Kidney (tissue), 13 donors: ENCODE measurements at regions not wholly inside any gene's neighbourhood (a gene's known extent, or its start where the extent isn't known, plus 50 kb on each side); places are given as distances from the start of the nearest gene placed in this dataset.

Experiments
- DNase-seq, 5 donors: peaks; one replicate each; pipeline ENCODE4 v3.0.0-alpha.2; 2013 to 2020
- FAIRE-seq: peaks from 2 replicates; lab custom pipeline; 2012; peaks lifted over from hg19 to GRCh38; lab: Jason Lieb, UNC
- H3K27ac ChIP-seq, 2 donors: one replicate each; pipeline ENCODE4 v1.7.0; 2013; ENCODE audit warnings: low read depth in 2 of 2, low read length in 2 of 2, inconsistent platforms in 1 of 2
- H3K27me3 ChIP-seq: one replicate; pipeline ENCODE4 v1.7.1; 2013; ENCODE audit warnings: low read length, inconsistent platforms; ENCODE audit not compliant: control insufficient read depth, insufficient read depth
- H3K36me3 ChIP-seq, 3 donors: one replicate each; pipeline versions ENCODE4 v1.7.0 to v1.7.1; 2013; ENCODE audit warnings: low read length in 3 of 3, control low read depth in 1 of 3, inconsistent platforms in 1 of 3; ENCODE audit not compliant: insufficient read depth in 3 of 3, control insufficient read depth in 2 of 3
- H3K4me1 ChIP-seq, 3 donors: one replicate each; pipeline versions ENCODE4 v1.7.0 to v1.7.1; 2013; ENCODE audit warnings: low read length in 3 of 3, inconsistent platforms in 1 of 3, low read depth in 1 of 3; ENCODE audit not compliant: control insufficient read depth in 2 of 3, insufficient read depth in 2 of 3
- H3K4me3 ChIP-seq, 3 donors: one replicate each; pipeline versions ENCODE4 v1.7.0 to v1.8.1; 2013; ENCODE audit warnings: low read length in 3 of 3, control low read depth in 1 of 3, inconsistent platforms in 1 of 3
- H3K9ac ChIP-seq, 3 donors: one replicate each; pipeline versions ENCODE4 v1.7.0 to v1.7.1; 2013; ENCODE audit warnings: low read length in 3 of 3, control low read depth in 1 of 3, inconsistent platforms in 1 of 3
- H3K9me3 ChIP-seq, 3 donors: one replicate each; pipeline versions ENCODE4 v1.7.0 to v1.7.1; 2013; ENCODE audit warnings: low read length in 3 of 3, control low read depth in 1 of 3, inconsistent platforms in 1 of 3; ENCODE audit not compliant: control insufficient read depth in 2 of 3, insufficient read depth in 1 of 3
- CTCF ChIP-seq: IDR thresholded peaks from 3 replicates; pipeline ENCODE4 v1.5.1; 2012; ENCODE audit warnings: mild to moderate bottlenecking, moderate library complexity, borderline replicate concordance; ENCODE audit not compliant: insufficient read depth; ENCODE audit errors: extremely low read depth
- intact Hi-C: fragments of 100-400 bp; cut with DNase I; formaldehyde crosslinking; loops from one replicate; pipeline ENCODE4 v1.11.1; 2022
- donor health status: control.
- donor health status: control.
- donor health status: control.
- donor health status: control.
- donor health status: control.
- donor health status: DM: yes; HTN: yes; CAD: no.
- donor health status: Normal renal cell carcinoma (clear cell type).

- H3K4me3 ChIP-seq, result no peak overlapping the region
- no peak overlapping the region for H3K27ac ChIP-seq
- intact Hi-C loops, result no loop called here
- no peak overlapping the region for H3K9ac ChIP-seq
- H3K36me3 ChIP-seq, result no peaks in the 10 kb centered on the region
- no peaks in the 10 kb centered on the region for H3K4me1 ChIP-seq
- TF ChIP-seq CTCF, result no peak
- H3K27me3 ChIP-seq, result no peaks in the 10 kb centered on the region
- FAIRE-seq (no peak), DNase-seq (no peak)
- no peaks in the 10 kb centered on the region for H3K9me3 ChIP-seq
Measured at GRCh38 chr3:46107682-46108081, 80.4 kb upstream of the XCR1 start.

GRCh38 chr3:46105306-46105919 is 78.1 kb upstream of the XCR1 start:
- H3K27me3 ChIP-seq, result no peaks in the 10 kb centered on the region
- no peak overlapping the region for H3K4me3 ChIP-seq
- no peaks in the 10 kb centered on the region for H3K9me3 ChIP-seq
- no peaks in the 10 kb centered on the region for H3K4me1 ChIP-seq
- FAIRE-seq, result no peak
- TF ChIP-seq CTCF, result no peak
- intact Hi-C loops, result no loop called here
- no peak overlapping the region for H3K9ac ChIP-seq
- DNase-seq, result no peak
- no peaks in the 10 kb centered on the region for H3K36me3 ChIP-seq
- no peak overlapping the region for H3K27ac ChIP-seq

- H3K9me3 ChIP-seq, result no peaks in the 10 kb centered on the region
- H3K27ac ChIP-seq, result no peak overlapping the region
- no peaks in the 10 kb centered on the region for H3K4me1 ChIP-seq
- no peak overlapping the region for H3K4me3 ChIP-seq
- intact Hi-C loops, result no loop called here
- no peaks in the 10 kb centered on the region for H3K36me3 ChIP-seq
- no peak overlapping the region for H3K9ac ChIP-seq
- DNase-seq, result no peak
- TF ChIP-seq CTCF, result no peak
- H3K27me3 ChIP-seq, result no peaks in the 10 kb centered on the region
- no peak for FAIRE-seq
Measured at GRCh38 chr3:46104706-46105105, 77.4 kb upstream of the XCR1 start.

GRCh38 chr3:46102780-46103130 is 75.5 kb upstream of the XCR1 start:
- no peaks in the 10 kb centered on the region for H3K27me3 ChIP-seq
- no peak for FAIRE-seq
- no peak overlapping the region for H3K27ac ChIP-seq
- H3K4me3 ChIP-seq, result no peak overlapping the region
- H3K36me3 ChIP-seq, result no peaks in the 10 kb centered on the region
- no peaks in the 10 kb centered on the region for H3K9me3 ChIP-seq
- intact Hi-C loops, result no loop called here
- H3K9ac ChIP-seq, result no peak overlapping the region
- DNase-seq, result no peak
- no peaks in the 10 kb centered on the region for H3K4me1 ChIP-seq
- TF ChIP-seq CTCF, result no peak
